ENCODE measurements at regions not wholly inside any gene's neighbourhood (a gene's known extent, or its start where the extent isn't known, plus 50 kb on each side); places are given as distances from the start of the nearest gene placed in this dataset.
"Not testable (repeated sequence)": the region's sequence is repeated elsewhere in the genome, so short reads cannot be mapped to it uniquely, and the experiment has no call there.

DNA sequence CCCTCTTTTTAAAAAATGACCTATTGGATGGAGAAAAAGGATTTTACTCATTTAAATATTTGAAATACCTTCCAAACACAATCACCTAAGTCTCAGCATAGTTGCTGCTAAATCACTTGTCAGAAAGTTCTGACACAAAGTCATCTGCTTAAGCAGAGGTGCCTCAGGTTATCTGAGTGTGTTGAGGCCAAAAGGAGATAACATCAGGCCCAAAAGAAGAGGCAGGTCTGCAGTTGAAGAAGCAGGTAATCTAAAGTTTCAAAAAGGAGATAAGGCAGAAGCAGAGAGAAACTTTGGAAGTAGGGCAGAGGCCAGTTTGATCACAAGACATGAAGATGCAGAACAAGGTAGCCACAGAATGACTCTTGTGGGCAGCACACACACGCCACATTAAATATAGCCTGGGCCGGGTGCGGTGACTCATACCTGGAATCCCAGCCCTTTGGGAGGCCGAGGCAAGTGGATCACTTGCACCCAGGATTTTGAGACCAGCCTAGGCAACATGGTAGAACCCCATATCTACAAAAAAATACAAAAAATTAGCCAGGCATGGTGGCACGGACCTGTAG lies 175.7 kb upstream of the API5 start:
- TF ChIP-seq, protein P1, sequence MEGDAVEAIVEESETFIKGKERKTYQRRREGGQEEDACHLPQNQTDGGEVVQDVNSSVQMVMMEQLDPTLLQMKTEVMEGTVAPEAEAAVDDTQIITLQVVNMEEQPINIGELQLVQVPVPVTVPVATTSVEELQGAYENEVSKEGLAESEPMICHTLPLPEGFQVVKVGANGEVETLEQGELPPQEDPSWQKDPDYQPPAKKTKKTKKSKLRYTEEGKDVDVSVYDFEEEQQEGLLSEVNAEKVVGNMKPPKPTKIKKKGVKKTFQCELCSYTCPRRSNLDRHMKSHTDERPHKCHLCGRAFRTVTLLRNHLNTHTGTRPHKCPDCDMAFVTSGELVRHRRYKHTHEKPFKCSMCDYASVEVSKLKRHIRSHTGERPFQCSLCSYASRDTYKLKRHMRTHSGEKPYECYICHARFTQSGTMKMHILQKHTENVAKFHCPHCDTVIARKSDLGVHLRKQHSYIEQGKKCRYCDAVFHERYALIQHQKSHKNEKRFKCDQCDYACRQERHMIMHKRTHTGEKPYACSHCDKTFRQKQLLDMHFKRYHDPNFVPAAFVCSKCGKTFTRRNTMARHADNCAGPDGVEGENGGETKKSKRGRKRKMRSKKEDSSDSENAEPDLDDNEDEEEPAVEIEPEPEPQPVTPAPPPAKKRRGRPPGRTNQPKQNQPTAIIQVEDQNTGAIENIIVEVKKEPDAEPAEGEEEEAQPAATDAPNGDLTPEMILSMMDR (IDR thresholded peaks at IDR 0.05) = no peak
- TF ChIP-seq POLR2A (IDR thresholded peaks at IDR 0.05) = no peak
- Histone ChIP-seq H3K9me3 (no peaks in the 10 kb centered on the region), H3K27ac (no peak overlapping the region), H3K36me3 (no peaks in the 10 kb centered on the region), H3K4me3 (no peak overlapping the region), H3K27me3 (no peaks in the 10 kb centered on the region), H3K4me1 (no peaks in the 10 kb centered on the region)
- intact Hi-C loops (cut with DNase I) = no loop called here
- DNase-seq = no peak
- 65 to 78% methylated on average over 5 of the region's 5 CpGs for WGBS, 2 donors

DNA sequence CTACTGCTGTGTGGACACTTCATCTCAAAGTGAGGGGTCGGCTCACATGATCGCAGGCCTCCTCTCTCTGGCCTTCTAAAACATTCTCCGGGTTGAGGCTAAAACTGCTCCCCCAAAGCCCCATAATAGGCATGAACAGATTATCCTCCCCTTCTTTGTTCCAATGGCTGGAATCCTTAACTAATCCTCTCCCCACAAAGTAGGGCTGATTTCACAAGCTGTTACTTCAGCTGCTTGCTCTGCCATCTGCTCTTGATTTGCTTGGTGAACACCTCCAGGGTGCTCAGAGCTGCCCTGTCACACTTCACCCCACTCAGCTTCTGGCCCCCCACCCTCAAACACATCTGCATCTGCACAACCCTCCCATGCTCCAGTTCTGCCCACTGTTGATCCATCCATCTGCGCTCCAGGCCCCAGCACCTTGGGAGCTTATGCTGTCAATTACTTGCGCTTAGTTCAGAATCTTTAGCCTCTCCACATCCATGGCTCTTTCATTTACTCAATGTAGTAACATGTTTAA lies 173.1 kb upstream of the API5 start:
- intact Hi-C loops (cut with DNase I) = no loop called here
- 80 to 92% methylated on average over 5 of the region's 5 CpGs for WGBS, 2 donors
- Histone ChIP-seq H3K4me1 (no peaks in the 10 kb centered on the region), H3K9me3 (no peaks in the 10 kb centered on the region), H3K27ac (no peak overlapping the region), H3K27me3 (no peaks in the 10 kb centered on the region), H3K4me3 (no peak overlapping the region), H3K36me3 (no peaks in the 10 kb centered on the region)
- DNase-seq = no peak
- no peak for TF ChIP-seq POLR2A (IDR thresholded peaks at IDR 0.05)
- TF ChIP-seq, protein P1 (IDR thresholded peaks at IDR 0.05) = no peak

DNA sequence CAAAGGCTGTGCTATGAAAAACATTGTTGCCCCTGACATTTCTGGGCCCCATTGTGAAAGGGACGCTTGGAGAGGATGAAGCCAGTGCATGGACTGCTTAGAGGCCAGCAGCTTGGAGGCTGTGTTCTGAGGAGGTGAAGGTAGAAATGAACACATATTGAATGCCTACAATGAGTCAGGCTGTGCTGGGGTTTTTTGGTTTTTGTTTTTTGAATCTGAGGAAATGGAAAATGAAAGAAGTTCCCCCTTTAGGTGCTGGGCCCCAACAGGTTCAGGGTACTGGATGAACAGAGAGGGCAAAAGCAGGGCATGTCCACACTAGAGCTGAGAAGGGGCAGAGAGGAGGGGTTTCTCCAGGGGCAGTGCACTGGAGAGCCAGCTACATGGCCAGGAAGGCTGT lies 166.1 kb upstream of the API5 start:
- DNase-seq = no peak
- no peak overlapping the region for H3K27ac ChIP-seq
- intact Hi-C loops (cut with DNase I) = no loop called here
- 50 to 60% methylated on average over 1 of the region's 1 CpG for WGBS, 2 donors
- no peaks in the 10 kb centered on the region for H3K27me3 ChIP-seq
- TF ChIP-seq, protein P1 (IDR thresholded peaks at IDR 0.05) = no peak
- TF ChIP-seq POLR2A (IDR thresholded peaks at IDR 0.05) = no peak
- H3K4me1 ChIP-seq = no peaks in the 10 kb centered on the region
- H3K36me3 ChIP-seq = no peaks in the 10 kb centered on the region
- H3K4me3 ChIP-seq = no peak overlapping the region
- no peaks in the 10 kb centered on the region for H3K9me3 ChIP-seq

DNA sequence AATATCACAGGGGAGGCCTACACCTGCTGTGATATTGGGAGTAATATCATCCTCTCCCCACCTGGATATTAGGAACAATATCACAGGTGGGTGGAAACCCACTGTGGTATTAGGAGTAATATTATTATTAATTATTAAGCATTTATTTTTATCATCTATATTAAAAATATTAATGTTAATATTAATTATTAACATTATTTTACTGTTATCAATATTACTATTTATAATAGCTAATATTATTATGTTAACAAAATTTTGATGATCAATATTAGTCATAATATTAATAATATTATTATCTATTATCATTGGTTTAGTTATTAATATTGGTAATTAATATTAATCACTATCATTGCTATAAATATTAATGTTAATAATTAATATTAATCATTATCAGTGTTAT lies 161.1 kb upstream of the API5 start:
- H3K27me3 ChIP-seq = no peaks in the 10 kb centered on the region
- intact Hi-C loops (cut with DNase I) = no loop called here
- no peak overlapping the region for H3K27ac ChIP-seq
- H3K4me1 ChIP-seq = no peaks in the 10 kb centered on the region
- no peak for DNase-seq
- no peaks in the 10 kb centered on the region for H3K9me3 ChIP-seq
- TF ChIP-seq POLR2A (IDR thresholded peaks at IDR 0.05) = no peak
- TF ChIP-seq, protein P1 (IDR thresholded peaks at IDR 0.05) = no peak
- no peak overlapping the region for H3K4me3 ChIP-seq
- H3K36me3 ChIP-seq = no peaks in the 10 kb centered on the region

DNA sequence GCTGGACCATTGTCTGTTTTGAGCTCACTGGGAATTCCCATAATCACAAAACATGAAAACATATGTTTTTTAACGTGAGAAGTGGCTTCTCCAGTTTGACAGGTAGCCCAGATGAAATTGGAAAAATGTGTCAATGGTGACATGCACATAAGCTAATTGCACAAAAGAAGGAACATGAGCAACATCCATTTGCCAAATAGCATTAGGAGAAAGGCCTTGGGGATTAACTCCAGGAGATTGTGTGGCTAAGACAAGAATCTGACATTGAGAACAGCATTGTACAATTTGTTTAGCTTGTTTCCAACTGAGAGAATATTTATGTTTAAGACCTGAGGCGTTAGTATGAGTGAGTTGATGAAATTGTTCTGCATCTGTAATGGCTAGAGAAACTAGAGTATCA lies 147.0 kb upstream of the API5 start:
- H3K27me3 ChIP-seq = no peaks in the 10 kb centered on the region
- TF ChIP-seq, protein P1 (IDR thresholded peaks at IDR 0.05) = no peak
- TF ChIP-seq POLR2A (IDR thresholded peaks at IDR 0.05) = no peak
- no peak overlapping the region for H3K4me3 ChIP-seq
- WGBS, 2 donors = 22 to 24% methylated on average over 2 of the region's 2 CpGs
- intact Hi-C loops (cut with DNase I) = no loop called here
- no peaks in the 10 kb centered on the region for H3K36me3 ChIP-seq
- H3K9me3 ChIP-seq = peaks cover 0 to 13% (median 0%) of the 10 kb centered on the region in 3 donors
- no peak overlapping the region for H3K27ac ChIP-seq
- no peak for DNase-seq
- no peaks in the 10 kb centered on the region for H3K4me1 ChIP-seq

DNA sequence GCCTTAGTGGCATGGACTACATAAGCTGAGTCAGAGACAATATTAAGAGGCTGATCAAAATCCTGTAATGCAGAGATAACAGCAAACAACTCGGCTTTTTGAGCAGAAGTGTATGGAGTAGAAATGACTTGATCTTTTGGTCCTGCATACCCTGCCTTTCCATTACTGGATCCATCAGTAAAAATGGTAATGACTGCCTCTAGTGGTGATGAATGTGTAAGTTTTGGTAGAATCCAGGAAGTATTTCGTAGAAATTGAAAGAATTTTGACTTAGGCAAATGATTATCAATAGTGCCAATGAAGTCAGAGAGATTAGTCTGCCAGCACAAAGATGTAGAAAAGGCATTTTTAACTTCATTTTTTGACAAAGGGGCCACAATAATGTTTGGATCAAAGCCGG lies 146.4 kb upstream of the API5 start:
- H3K4me3 ChIP-seq; H3K36me3 ChIP-seq; H3K27ac ChIP-seq; H3K27me3 ChIP-seq; intact Hi-C loops (cut with DNase I); DNase-seq; H3K4me1 ChIP-seq: not testable (repeated sequence)
- peaks cover 0 to 13% (median 0%) of the 10 kb centered on the region in 3 donors for H3K9me3 ChIP-seq
- WGBS, 2 donors = 69 to 76% methylated on average over 3 of the region's 3 CpGs

DNA sequence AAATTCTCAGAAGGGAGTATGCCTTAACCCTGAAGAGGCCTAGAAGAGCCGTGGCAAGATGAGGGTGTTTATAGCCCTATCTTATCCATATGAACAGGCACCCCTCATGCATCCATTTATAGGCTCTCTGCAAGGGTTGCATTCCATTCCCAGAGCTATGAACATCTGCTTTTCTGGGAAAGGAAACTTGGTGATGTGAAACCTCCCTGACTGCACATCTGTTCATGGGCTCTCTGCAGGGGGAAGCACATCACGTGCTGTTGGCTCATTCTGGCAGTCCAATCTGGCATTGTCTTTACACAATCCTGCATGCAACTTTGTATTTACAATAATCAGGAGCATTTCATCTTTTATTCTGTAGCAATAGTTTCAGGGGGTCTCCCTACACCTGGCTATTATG lies 143.6 kb upstream of the API5 start:
- H3K36me3 ChIP-seq; H3K27me3 ChIP-seq; DNase-seq; H3K4me1 ChIP-seq; H3K27ac ChIP-seq; intact Hi-C loops (cut with DNase I); H3K4me3 ChIP-seq: not testable (repeated sequence)
- 68 to 72% methylated on average over 2 of the region's 2 CpGs for WGBS, 2 donors
- peaks cover 0 to 13% (median 0%) of the 10 kb centered on the region in 3 donors for H3K9me3 ChIP-seq

Measured in esophagus squamous epithelium (tissue), 5 donors.